ENCODE measurements at regions not wholly inside any gene's neighbourhood (a gene's known extent, or its start where the extent isn't known, plus 50 kb on each side); places are given as distances from the start of the nearest gene placed in this dataset.

DNA sequence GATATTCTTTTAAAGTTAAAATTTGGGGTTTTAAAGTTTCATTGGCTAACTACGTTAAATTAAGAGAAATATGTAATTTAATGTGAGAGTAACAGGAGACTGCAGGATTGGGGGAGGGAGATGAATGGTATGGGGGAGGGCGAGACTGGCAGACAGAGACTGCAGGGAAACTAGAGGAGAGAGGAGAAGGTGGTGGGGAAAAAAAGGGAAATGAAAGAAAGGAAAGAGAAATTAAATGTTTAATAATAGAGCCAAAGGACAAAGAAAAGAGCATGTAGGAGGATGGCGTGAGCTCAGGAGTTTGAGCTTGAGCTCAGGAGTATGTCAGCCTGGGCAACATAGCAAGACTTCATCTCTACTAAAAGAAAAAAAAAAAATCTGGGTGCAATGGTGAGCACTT, 115.9 kb downstream of the RFC3 start:
- FAIRE-seq (no peak), DNase-seq (ENCODE audit: low read depth, low spot score) (no peak)
- no peak overlapping the region for H3K4me2 ChIP-seq (ENCODE audit: insufficient read depth, low read length)
- ChIA-PET CTCF (interaction anchor here (1.3 to 5.5 kb wide), 4 partner anchors 133 to 1229 kb away, joined by 5 to 53 read pairs (median 18); no protein-coding TSS in a partner anchor), POLR2A (no interaction called here)
- no peaks in the 10 kb centered on the region for H4K20me1 ChIP-seq (replicated peaks; ENCODE audit: control insufficient read depth, extremely low read depth, insufficient read depth, low read length)
- H3K9me1 ChIP-seq (replicated peaks; ENCODE audit: control insufficient read depth, extremely low read depth, insufficient read depth, low read length) = no peaks in the 10 kb centered on the region
- no peak overlapping the region for H3K4me3 ChIP-seq (replicated peaks in 1 of 3; ENCODE audit: insufficient read depth in 1 of 3, low read depth in 1 of 3, low read length in 3 of 3)
- no peaks in the 10 kb centered on the region for H3K27me3 ChIP-seq (ENCODE audit: control insufficient read depth in 2 of 2, insufficient read depth in 2 of 2, low read length in 2 of 2)
- H3K9me3 ChIP-seq (replicated peaks; ENCODE audit: control insufficient read depth, insufficient read depth, low read length) = no peaks in the 10 kb centered on the region
- no peaks in the 10 kb centered on the region for H3K4me1 ChIP-seq (ENCODE audit: control insufficient read depth, extremely low read depth, insufficient read depth, low read length)
- H3K9ac ChIP-seq (replicated peaks; ENCODE audit: extremely low read depth, insufficient read depth, low read length) = no peak overlapping the region
- no peak overlapping the region for H2AFZ ChIP-seq (ENCODE audit: low read depth, low read length)
- no TSS peak for BruUV-seq (replicated peaks)
- H3K27ac ChIP-seq (ENCODE audit: insufficient read depth, low read depth, low read length) = no peak overlapping the region
- dilution Hi-C loops (cut with MboI; ENCODE audit: extremely low pct_ligation_motif_present, low sequenced_read_pairs) = no loop called here
- H3K36me3 ChIP-seq (ENCODE audit: control insufficient read depth in 2 of 2, extremely low read depth in 1 of 2, insufficient read depth in 2 of 2, low read length in 2 of 2) = no peaks in the 10 kb centered on the region
- H3K79me2 ChIP-seq (ENCODE audit: control insufficient read depth, insufficient read depth, low read length) = no peaks in the 10 kb centered on the region
- TF ChIP-seq, protein P1, sequence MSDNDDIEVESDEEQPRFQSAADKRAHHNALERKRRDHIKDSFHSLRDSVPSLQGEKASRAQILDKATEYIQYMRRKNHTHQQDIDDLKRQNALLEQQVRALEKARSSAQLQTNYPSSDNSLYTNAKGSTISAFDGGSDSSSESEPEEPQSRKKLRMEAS (IDR thresholded peaks at IDR 0.05; ENCODE audit: insufficient read depth, insufficient read length) = no peak
- TF ChIP-seq POLR2AphosphoS5 (IDR thresholded peaks at IDR 0.05; ENCODE audit: insufficient read depth, low read depth, low read length) = no peak
- TF ChIP-seq, protein P2, sequence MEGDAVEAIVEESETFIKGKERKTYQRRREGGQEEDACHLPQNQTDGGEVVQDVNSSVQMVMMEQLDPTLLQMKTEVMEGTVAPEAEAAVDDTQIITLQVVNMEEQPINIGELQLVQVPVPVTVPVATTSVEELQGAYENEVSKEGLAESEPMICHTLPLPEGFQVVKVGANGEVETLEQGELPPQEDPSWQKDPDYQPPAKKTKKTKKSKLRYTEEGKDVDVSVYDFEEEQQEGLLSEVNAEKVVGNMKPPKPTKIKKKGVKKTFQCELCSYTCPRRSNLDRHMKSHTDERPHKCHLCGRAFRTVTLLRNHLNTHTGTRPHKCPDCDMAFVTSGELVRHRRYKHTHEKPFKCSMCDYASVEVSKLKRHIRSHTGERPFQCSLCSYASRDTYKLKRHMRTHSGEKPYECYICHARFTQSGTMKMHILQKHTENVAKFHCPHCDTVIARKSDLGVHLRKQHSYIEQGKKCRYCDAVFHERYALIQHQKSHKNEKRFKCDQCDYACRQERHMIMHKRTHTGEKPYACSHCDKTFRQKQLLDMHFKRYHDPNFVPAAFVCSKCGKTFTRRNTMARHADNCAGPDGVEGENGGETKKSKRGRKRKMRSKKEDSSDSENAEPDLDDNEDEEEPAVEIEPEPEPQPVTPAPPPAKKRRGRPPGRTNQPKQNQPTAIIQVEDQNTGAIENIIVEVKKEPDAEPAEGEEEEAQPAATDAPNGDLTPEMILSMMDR (IDR thresholded peaks at IDR 0.05; ENCODE audit: extremely low read depth in 1 of 2, insufficient read depth in 1 of 2, low read depth in 1 of 2, low read length in 2 of 2) = no peak
- TF ChIP-seq JUN (IDR thresholded peaks at IDR 0.05; ENCODE audit: borderline replicate concordance, insufficient read depth, insufficient read length, low read depth) = no peak
- TF ChIP-seq EZH2 (IDR thresholded peaks at IDR 0.05; ENCODE audit: borderline replicate concordance, low read depth, low read length, severe bottlenecking) = no peak
- TF ChIP-seq GATA2 (IDR thresholded peaks at IDR 0.05; ENCODE audit: insufficient read depth, insufficient read length, low read depth, low read length) = no peak
- TF ChIP-seq FOS (IDR thresholded peaks at IDR 0.05; ENCODE audit: borderline replicate concordance, insufficient read depth, low read length) = no peak
- no peak for TF ChIP-seq POLR2A (IDR thresholded peaks at IDR 0.05; ENCODE audit: low read depth, low read length)
- no peak for TF ChIP-seq MYC (IDR thresholded peaks at IDR 0.05; ENCODE audit: low read depth, low read length)
- intact Hi-C loops (cut with micrococcal nuclease) = loop anchor here (5.0 kb wide), 1 partner anchor 57 kb away; no protein-coding TSS in a partner anchor
